ENCODE measurements at regions not wholly inside any gene's neighbourhood (a gene's known extent, or its start where the extent isn't known, plus 50 kb on each side); places are given as distances from the start of the nearest gene placed in this dataset.
"Not testable (repeated sequence)": the region's sequence is repeated elsewhere in the genome, so short reads cannot be mapped to it uniquely, and the experiment has no call there.

DNA sequence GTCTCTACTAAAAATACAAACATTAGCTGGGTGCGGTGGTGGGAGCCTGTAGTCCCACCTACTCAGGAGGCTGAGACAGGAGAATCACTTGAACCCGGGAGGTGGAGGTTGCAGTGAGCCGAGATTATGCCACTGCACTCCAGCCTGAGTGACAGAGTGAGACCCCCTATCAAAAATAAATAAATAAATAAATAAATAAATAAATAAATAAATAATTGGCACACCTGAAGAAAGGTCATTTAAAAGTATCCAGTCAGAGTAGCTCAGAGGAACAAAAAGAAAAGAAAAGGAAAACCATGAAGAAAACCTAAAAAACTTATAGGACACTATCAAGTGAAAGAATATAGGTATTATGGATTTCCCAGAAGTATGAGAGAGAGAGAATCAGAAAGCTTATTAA lies 330.1 kb upstream of the AR start:
- H2AFZ ChIP-seq (ENCODE audit: low read length, unreplicated experiment); H3K36me3 ChIP-seq (ENCODE audit: insufficient read depth, low read length); H3K79me2 ChIP-seq (ENCODE audit: control insufficient read depth, insufficient read depth, low read length, unreplicated experiment); H3K4me1 ChIP-seq (ENCODE audit: control insufficient read depth, insufficient read depth, low read length, unreplicated experiment); H3K27ac ChIP-seq (ENCODE audit: low read depth, low read length); H3K27me3 ChIP-seq (ENCODE audit: insufficient read depth, low read length); H3K4me3 ChIP-seq (ENCODE audit: low read depth, low read length): not testable (repeated sequence)

- Histone ChIP-seq H3K36me3 (ENCODE audit: insufficient read depth, low read length) (no peaks in the 10 kb centered on the region), H2AFZ (ENCODE audit: low read length, unreplicated experiment) (no peak overlapping the region), H3K4me1 (ENCODE audit: control insufficient read depth, insufficient read depth, low read length, unreplicated experiment) (no peaks in the 10 kb centered on the region), H3K27ac (ENCODE audit: low read depth, low read length) (no peak overlapping the region), H3K79me2 (ENCODE audit: control insufficient read depth, insufficient read depth, low read length, unreplicated experiment) (no peaks in the 10 kb centered on the region), H3K27me3 (ENCODE audit: insufficient read depth, low read length) (no peaks in the 10 kb centered on the region), H3K4me3 (ENCODE audit: low read depth, low read length) (no peak overlapping the region)
Measured at GRCh38 chrX:67207912-67208311, 335.9 kb upstream of the AR start.

DNA sequence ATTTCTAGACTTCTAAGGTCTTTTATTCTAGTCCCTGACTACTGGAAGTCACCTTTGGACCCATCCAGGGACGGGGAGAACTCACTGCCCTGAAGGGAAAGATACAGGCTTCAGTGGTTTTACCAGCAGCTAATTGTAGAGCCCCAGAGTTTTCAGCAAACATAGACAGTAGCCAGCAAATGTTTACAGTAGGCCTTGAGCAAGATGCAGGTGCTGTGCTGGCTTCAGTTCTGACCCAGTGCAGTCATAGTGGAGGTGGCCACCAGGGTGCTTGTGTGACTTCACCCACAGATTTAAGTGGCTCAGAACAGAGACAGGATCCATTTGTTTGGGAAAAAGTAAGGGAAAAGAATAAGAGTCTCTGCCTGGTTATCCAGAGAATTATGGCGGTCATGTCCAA lies 384.4 kb upstream of the AR start:
- Histone ChIP-seq H3K36me3 (ENCODE audit: insufficient read depth, low read length) (no peaks in the 10 kb centered on the region), H2AFZ (ENCODE audit: low read length, unreplicated experiment) (no peak overlapping the region), H3K27ac (ENCODE audit: low read depth, low read length) (no peak overlapping the region)

GRCh38 chrX:67114635-67115034 lies 429.2 kb upstream of the AR start:
- Histone ChIP-seq H2AFZ (ENCODE audit: low read length, unreplicated experiment) (no peak overlapping the region), H3K27me3 (ENCODE audit: insufficient read depth, low read length) (no peaks in the 10 kb centered on the region), H3K79me2 (ENCODE audit: control insufficient read depth, insufficient read depth, low read length, unreplicated experiment) (no peaks in the 10 kb centered on the region), H3K36me3 (ENCODE audit: insufficient read depth, low read length) (no peaks in the 10 kb centered on the region), H3K4me1 (ENCODE audit: control insufficient read depth, insufficient read depth, low read length, unreplicated experiment) (no peaks in the 10 kb centered on the region), H3K4me3 (ENCODE audit: low read depth, low read length) (no peak overlapping the region), H3K27ac (ENCODE audit: low read depth, low read length) (no peak overlapping the region)

More for the DNA sequence above, 384.4 kb upstream of the AR start:
- Histone ChIP-seq H3K4me3 (ENCODE audit: low read depth, low read length) (no peak overlapping the region), H3K79me2 (ENCODE audit: control insufficient read depth, insufficient read depth, low read length, unreplicated experiment) (no peaks in the 10 kb centered on the region), H3K4me1 (ENCODE audit: control insufficient read depth, insufficient read depth, low read length, unreplicated experiment) (no peaks in the 10 kb centered on the region), H3K27me3 (ENCODE audit: insufficient read depth, low read length) (no peaks in the 10 kb centered on the region)

GRCh38 chrX:67105758-67106116 lies 438.1 kb upstream of the AR start:
- Histone ChIP-seq H3K4me1 (ENCODE audit: control insufficient read depth, insufficient read depth, low read length, unreplicated experiment) (no peaks in the 10 kb centered on the region), H3K79me2 (ENCODE audit: control insufficient read depth, insufficient read depth, low read length, unreplicated experiment) (no peaks in the 10 kb centered on the region), H3K27me3 (ENCODE audit: insufficient read depth, low read length) (no peaks in the 10 kb centered on the region), H3K4me3 (ENCODE audit: low read depth, low read length) (no peak overlapping the region), H3K36me3 (ENCODE audit: insufficient read depth, low read length) (no peaks in the 10 kb centered on the region), H3K27ac (ENCODE audit: low read depth, low read length) (no peak overlapping the region), H2AFZ (ENCODE audit: low read length, unreplicated experiment) (no peak overlapping the region)

DNA sequence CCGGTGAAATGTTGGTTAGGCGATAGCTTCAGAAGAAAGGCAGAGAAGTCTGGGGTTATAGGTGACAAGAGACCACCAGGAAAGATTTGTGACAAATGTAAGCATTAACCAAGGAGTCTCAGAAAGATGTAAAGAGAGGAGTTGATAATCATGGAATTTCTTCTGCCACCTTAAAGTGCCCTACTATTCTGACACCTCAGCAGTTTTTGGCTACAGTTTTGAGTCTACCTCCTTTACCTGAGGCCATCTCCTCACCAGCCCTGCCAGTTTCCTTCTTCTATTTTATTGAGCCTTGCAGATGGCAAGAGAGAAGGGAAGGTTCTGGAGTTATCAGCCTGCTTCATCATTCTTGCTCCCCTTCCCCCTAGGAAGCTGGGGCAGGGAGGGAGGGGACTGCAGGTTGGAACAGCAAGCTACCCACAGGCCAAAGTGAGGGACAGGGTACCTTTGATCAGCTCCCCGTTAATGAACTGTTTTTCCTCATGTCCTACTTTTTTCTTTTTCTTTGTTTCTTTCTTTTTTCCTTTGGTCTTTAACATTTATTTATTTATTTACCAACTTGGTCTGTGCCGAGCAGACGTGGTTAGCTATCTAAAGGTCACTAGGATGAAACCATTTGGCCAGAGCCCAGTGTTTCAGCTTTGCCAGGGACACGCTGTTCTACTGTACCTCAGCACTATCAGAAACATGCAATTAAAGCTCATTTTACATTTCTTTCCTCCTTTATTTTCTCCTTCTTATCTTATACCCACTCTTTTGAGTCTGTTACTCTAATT lies 438.7 kb upstream of the AR start:
- Histone ChIP-seq H3K79me2 (ENCODE audit: control insufficient read depth, insufficient read depth, low read length, unreplicated experiment) (no peaks in the 10 kb centered on the region), H3K4me3 (ENCODE audit: low read depth, low read length) (no peak overlapping the region), H3K36me3 (ENCODE audit: insufficient read depth, low read length) (no peaks in the 10 kb centered on the region), H2AFZ (ENCODE audit: low read length, unreplicated experiment) (no peak overlapping the region), H3K27me3 (ENCODE audit: insufficient read depth, low read length) (no peaks in the 10 kb centered on the region), H3K27ac (ENCODE audit: low read depth, low read length) (no peak overlapping the region), H3K4me1 (ENCODE audit: control insufficient read depth, insufficient read depth, low read length, unreplicated experiment) (no peaks in the 10 kb centered on the region)

DNA sequence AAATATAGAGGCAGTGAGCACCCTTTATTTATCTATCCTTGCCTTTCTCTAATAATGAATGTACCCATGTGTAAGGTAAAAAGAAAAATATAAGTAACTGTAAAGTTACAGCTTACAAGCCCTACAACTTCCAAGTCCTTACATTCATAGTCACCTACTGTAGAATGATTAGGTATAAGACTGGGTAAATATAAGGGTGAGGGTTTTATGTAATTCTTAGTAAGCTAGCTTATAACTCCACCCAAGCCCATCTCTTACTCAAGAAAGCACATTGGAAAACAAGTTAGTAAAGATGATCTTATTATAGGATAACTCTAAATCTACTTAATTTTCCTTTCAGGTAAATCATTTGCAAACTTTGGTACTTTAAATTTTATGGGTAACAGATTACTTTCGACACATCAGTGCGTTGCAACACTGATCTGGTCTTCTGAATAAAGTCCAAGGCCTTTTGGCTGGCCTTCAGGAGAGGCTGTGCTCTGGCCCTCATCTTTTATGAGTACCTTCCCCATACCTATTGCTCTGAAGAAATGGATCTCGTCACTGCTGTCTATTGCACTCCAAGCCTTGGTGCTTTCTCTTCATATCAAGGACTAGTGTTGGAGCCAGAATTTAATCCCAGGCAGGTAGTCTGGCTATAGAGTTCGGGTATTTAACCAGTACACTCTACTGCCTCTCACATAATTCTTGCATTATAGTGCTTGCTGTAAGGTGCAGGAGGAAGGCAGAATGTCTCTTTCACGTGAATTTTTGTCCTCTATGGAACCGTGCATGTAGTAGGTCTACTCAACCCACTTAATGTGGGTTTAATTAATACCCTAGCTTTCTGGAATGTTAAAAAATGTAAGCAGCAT lies 443.6 kb upstream of the AR start:
- H2AFZ ChIP-seq (ENCODE audit: low read length, unreplicated experiment), result no peak overlapping the region
- H3K27ac ChIP-seq (ENCODE audit: low read depth, low read length), result no peak overlapping the region
- H3K4me3 ChIP-seq (ENCODE audit: low read depth, low read length), result no peak overlapping the region
- H3K36me3 ChIP-seq (ENCODE audit: insufficient read depth, low read length), result no peaks in the 10 kb centered on the region
- no peaks in the 10 kb centered on the region for H3K4me1 ChIP-seq (ENCODE audit: control insufficient read depth, insufficient read depth, low read length, unreplicated experiment)
- H3K79me2 ChIP-seq (ENCODE audit: control insufficient read depth, insufficient read depth, low read length, unreplicated experiment), result no peaks in the 10 kb centered on the region
- H3K27me3 ChIP-seq (ENCODE audit: insufficient read depth, low read length), result no peaks in the 10 kb centered on the region

- no peaks in the 10 kb centered on the region for H3K79me2 ChIP-seq (ENCODE audit: control insufficient read depth, insufficient read depth, low read length, unreplicated experiment)
- H3K27me3 ChIP-seq (ENCODE audit: insufficient read depth, low read length), result no peaks in the 10 kb centered on the region
- no peak overlapping the region for H3K27ac ChIP-seq (ENCODE audit: low read depth, low read length)
- H2AFZ ChIP-seq (ENCODE audit: low read length, unreplicated experiment), result no peak overlapping the region
- no peak overlapping the region for H3K4me3 ChIP-seq (ENCODE audit: low read depth, low read length)
- no peaks in the 10 kb centered on the region for H3K36me3 ChIP-seq (ENCODE audit: insufficient read depth, low read length)
- no peaks in the 10 kb centered on the region for H3K4me1 ChIP-seq (ENCODE audit: control insufficient read depth, insufficient read depth, low read length, unreplicated experiment)
Measured at GRCh38 chrX:67094061-67094460, 449.8 kb upstream of the AR start.

GRCh38 chrX:67050760-67051159 lies 411.9 kb upstream of the EDA2R start:
- Histone ChIP-seq H3K27me3 (ENCODE audit: insufficient read depth, low read length) (no peaks in the 10 kb centered on the region), H3K79me2 (ENCODE audit: control insufficient read depth, insufficient read depth, low read length, unreplicated experiment) (no peaks in the 10 kb centered on the region), H3K27ac (ENCODE audit: low read depth, low read length) (no peak overlapping the region), H3K4me1 (ENCODE audit: control insufficient read depth, insufficient read depth, low read length, unreplicated experiment) (no peaks in the 10 kb centered on the region), H3K4me3 (ENCODE audit: low read depth, low read length) (no peak overlapping the region), H2AFZ (ENCODE audit: low read length, unreplicated experiment) (no peak overlapping the region), H3K36me3 (ENCODE audit: insufficient read depth, low read length) (no peaks in the 10 kb centered on the region)

DNA sequence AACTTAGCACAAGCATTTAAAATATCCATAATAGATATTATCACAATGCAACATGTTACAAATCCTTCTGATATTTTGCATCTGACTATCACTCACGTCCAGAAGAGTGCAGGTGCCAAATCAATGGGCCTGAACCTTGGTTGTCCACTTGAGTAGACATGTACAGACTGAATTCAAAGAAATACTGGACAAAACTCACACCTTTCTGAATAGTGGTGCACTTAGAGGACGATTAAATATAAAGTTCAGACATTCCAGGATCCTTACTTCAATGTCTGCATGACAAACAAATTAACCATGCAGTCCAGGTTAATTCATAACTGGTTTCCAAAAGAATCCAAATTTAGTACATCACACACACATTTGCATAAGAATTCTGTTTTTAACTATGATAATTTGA lies 406.0 kb upstream of the EDA2R start:
- Histone ChIP-seq H3K36me3 (ENCODE audit: insufficient read depth, low read length) (no peaks in the 10 kb centered on the region), H3K79me2 (ENCODE audit: control insufficient read depth, insufficient read depth, low read length, unreplicated experiment) (no peaks in the 10 kb centered on the region), H3K4me1 (ENCODE audit: control insufficient read depth, insufficient read depth, low read length, unreplicated experiment) (no peaks in the 10 kb centered on the region), H3K27me3 (ENCODE audit: insufficient read depth, low read length) (no peaks in the 10 kb centered on the region), H3K27ac (ENCODE audit: low read depth, low read length) (no peak overlapping the region), H2AFZ (ENCODE audit: low read length, unreplicated experiment) (no peak overlapping the region), H3K4me3 (ENCODE audit: low read depth, low read length) (no peak overlapping the region)
